Ishikawa (cell line): ENCODE measurements at regions not wholly inside any gene's neighbourhood (a gene's known extent, or its start where the extent isn't known, plus 50 kb on each side); places are given as distances from the start of the nearest gene placed in this dataset.

ENCODE experiments used
- CEBPB ChIP-seq: IDR thresholded peaks from 2 replicates; pipeline ENCODE4 v1.6.1; 2012
- CREB1 ChIP-seq: IDR thresholded peaks from 2 replicates; pipeline ENCODE4 v1.6.1; 2012; ENCODE audit warnings: low read depth
- EGR1 ChIP-seq: IDR thresholded peaks from 2 replicates; pipeline ENCODE4 v1.6.1; 2012
- EP300 ChIP-seq: IDR thresholded peaks from 2 replicates; pipeline ENCODE4 v1.6.1; 2012; ENCODE audit warnings: borderline replicate concordance
- FOXM1 ChIP-seq: IDR thresholded peaks from 2 replicates; pipeline ENCODE4 v1.6.1; 2012; ENCODE audit warnings: low read depth, borderline replicate concordance
- MAX ChIP-seq: IDR thresholded peaks from 2 replicates; pipeline ENCODE4 v1.6.1; 2012
- NFIC ChIP-seq: IDR thresholded peaks from 2 replicates; pipeline ENCODE4 v1.6.1; 2012
- RAD21 ChIP-seq: IDR thresholded peaks from 2 replicates; pipeline ENCODE4 v1.6.1; 2012; ENCODE audit warnings: low read depth
- TAF1 ChIP-seq: IDR thresholded peaks from 2 replicates; pipeline ENCODE4 v1.6.1; 2012; ENCODE audit warnings: low read depth, mild to moderate bottlenecking
- TCF12 ChIP-seq: IDR thresholded peaks from 2 replicates; pipeline ENCODE4 v1.6.1; 2012; ENCODE audit warnings: low read depth
- TEAD4 ChIP-seq: IDR thresholded peaks from 2 replicates; pipeline ENCODE4 v1.6.1; 2012
- YY1 ChIP-seq: IDR thresholded peaks from 2 replicates; pipeline ENCODE4 v1.6.1; 2012; ENCODE audit warnings: low read depth
- ZBTB7A ChIP-seq: IDR thresholded peaks from 2 replicates; pipeline ENCODE4 v1.6.1; 2012; ENCODE audit warnings: low read depth
- TF ChIP-seq, protein P1 (sequence below): IDR thresholded peaks from 2 replicates; pipeline ENCODE4 v1.6.1; 2012; ENCODE audit warnings: low read depth, mild to moderate bottlenecking
- TF ChIP-seq, protein P2 (sequence below): IDR thresholded peaks from 2 replicates; pipeline ENCODE4 v1.6.1; 2012

- TF ChIP-seq MAX (no peak), CREB1 (no peak), TEAD4 (no peak), RAD21 (no peak), FOXM1 (no peak), TAF1 (no peak), CEBPB (no peak), NFIC (no peak), ZBTB7A (no peak), YY1 (no peak), EGR1 (no peak), EP300 (no peak), TCF12 (no peak)
- TF ChIP-seq, protein P1, sequence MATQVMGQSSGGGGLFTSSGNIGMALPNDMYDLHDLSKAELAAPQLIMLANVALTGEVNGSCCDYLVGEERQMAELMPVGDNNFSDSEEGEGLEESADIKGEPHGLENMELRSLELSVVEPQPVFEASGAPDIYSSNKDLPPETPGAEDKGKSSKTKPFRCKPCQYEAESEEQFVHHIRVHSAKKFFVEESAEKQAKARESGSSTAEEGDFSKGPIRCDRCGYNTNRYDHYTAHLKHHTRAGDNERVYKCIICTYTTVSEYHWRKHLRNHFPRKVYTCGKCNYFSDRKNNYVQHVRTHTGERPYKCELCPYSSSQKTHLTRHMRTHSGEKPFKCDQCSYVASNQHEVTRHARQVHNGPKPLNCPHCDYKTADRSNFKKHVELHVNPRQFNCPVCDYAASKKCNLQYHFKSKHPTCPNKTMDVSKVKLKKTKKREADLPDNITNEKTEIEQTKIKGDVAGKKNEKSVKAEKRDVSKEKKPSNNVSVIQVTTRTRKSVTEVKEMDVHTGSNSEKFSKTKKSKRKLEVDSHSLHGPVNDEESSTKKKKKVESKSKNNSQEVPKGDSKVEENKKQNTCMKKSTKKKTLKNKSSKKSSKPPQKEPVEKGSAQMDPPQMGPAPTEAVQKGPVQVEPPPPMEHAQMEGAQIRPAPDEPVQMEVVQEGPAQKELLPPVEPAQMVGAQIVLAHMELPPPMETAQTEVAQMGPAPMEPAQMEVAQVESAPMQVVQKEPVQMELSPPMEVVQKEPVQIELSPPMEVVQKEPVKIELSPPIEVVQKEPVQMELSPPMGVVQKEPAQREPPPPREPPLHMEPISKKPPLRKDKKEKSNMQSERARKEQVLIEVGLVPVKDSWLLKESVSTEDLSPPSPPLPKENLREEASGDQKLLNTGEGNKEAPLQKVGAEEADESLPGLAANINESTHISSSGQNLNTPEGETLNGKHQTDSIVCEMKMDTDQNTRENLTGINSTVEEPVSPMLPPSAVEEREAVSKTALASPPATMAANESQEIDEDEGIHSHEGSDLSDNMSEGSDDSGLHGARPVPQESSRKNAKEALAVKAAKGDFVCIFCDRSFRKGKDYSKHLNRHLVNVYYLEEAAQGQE = no peak
- TF ChIP-seq, protein P2, sequence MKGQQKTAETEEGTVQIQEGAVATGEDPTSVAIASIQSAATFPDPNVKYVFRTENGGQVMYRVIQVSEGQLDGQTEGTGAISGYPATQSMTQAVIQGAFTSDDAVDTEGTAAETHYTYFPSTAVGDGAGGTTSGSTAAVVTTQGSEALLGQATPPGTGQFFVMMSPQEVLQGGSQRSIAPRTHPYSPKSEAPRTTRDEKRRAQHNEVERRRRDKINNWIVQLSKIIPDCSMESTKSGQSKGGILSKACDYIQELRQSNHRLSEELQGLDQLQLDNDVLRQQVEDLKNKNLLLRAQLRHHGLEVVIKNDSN = no peak
Measured at GRCh38 chr15:98437752-98438151, 210.6 kb upstream of the IGF1R start.

DNA sequence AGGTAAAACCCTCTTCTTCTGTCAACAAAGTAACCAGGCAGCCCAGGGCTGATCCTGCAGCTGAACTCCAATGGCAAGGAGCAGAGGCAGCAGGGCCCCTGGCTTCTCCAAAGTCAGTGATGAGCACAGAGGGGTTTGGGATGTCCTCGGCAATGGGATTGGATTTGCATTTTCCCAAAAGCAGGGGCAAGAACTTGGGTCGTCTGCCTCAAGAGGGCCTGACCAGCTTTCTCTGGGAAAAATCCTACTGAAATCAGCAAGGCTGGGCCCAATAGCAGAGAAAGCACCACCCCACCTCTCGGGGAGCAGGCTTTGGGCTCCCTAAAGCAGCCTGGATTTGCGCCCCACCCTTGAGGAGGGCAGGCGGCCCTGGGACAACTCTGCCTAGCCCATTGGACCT lies 210.0 kb upstream of the IGF1R start:
- no peak for TF ChIP-seq RAD21
- TF ChIP-seq, protein P2 = no peak
- TF ChIP-seq ZBTB7A = no peak
- no peak for TF ChIP-seq YY1
- TF ChIP-seq CREB1 = no peak
- no peak for TF ChIP-seq TEAD4
- TF ChIP-seq CEBPB = no peak
- TF ChIP-seq, protein P1 = no peak
- TF ChIP-seq TCF12 = no peak
- TF ChIP-seq TAF1 = no peak
- no peak for TF ChIP-seq EP300
- no peak for TF ChIP-seq FOXM1
- TF ChIP-seq MAX = no peak
- no peak for TF ChIP-seq EGR1
- no peak for TF ChIP-seq NFIC

DNA sequence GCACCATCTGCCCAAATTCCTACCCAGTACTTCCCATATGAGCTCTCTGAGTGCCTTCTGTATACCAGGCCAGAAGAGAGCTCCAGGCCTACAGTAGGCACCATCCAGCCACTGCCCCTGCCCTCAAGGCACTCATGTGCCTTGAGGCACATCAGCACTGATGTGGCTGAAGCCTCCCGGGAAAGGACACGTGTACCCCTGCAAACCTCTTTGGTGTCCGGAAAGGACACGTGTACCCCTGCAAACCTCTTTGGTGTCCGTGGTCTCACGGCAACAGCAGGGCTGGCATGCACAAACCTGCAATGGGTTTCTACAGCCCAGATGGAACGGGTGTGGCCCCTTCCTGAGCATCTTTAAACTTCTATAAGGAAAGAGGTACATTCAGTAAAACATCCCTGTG lies 209.4 kb upstream of the IGF1R start:
- TF ChIP-seq, protein P1 = no peak
- TF ChIP-seq TCF12 = no peak
- TF ChIP-seq TEAD4 = no peak
- TF ChIP-seq NFIC = no peak
- no peak for TF ChIP-seq TAF1
- TF ChIP-seq EP300 = no peak

DNA sequence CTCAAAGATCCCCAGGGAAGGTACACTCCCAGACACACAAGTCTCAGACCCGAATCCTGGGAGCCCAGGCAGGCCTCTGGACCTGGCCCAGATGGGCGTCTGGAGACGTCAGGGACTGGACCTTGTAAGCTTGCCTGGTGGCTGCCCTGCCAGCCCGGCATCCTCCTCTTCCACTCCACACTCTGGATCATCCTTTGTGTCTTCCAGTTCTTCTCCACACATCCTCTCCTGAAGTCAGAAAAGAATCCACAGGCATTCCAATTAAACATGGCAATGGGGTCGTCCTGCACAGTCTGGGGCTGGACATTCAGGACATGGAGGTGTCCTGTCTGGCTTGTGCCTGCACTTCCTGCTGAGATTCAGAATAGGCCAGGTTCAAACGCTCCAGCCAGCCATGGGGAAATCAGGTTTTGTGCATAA lies 208.8 kb upstream of the IGF1R start:
- TF ChIP-seq TEAD4 (no peak), CREB1 (no peak), EP300 (no peak), RAD21 (no peak), FOXM1 (no peak), TAF1 (no peak)
- TF ChIP-seq, protein P2 = no peak
